GM23338 (cell line): ENCODE measurements at regions not wholly inside any gene's neighbourhood (a gene's known extent, or its start where the extent isn't known, plus 50 kb on each side); places are given as distances from the start of the nearest gene placed in this dataset.

ENCODE experiments used
- CTCF ChIP-seq, 2 experiments: fragments of 200-600 bp in 1 of 2; sonication (generic) in 1 of 2; conservative IDR thresholded peaks; 2 replicates each; pipeline versions ENCODE4 v1.5.1 to v1.6.1; 2016 to 2017; ENCODE audit warnings: antibody characterized with exemption in 2 of 2, low read depth in 2 of 2, mild to moderate bottlenecking in 2 of 2, moderate library complexity in 1 of 2
- EZH2 ChIP-seq: fragments of 200-600 bp; sonication (generic); IDR thresholded peaks from one replicate; pipeline ENCODE4 v1.8.0; 2017; ENCODE audit warnings: antibody characterized with exemption, mild to moderate bottlenecking, low read depth; ENCODE audit not compliant: unreplicated experiment
- EZH2phosphoT487 ChIP-seq: fragments of 200-600 bp; sonication (generic); IDR thresholded peaks from one replicate; pipeline ENCODE4 v1.8.1; 2018; ENCODE audit warnings: antibody characterized with exemption; ENCODE audit not compliant: unreplicated experiment
- NANOG ChIP-seq: IDR thresholded peaks from 2 replicates; pipeline ENCODE4 v1.6.1; 2016; ENCODE audit warnings: antibody characterized with exemption, borderline replicate concordance
- POLR2AphosphoS5 ChIP-seq: IDR thresholded peaks from 2 replicates; pipeline ENCODE4 v1.6.1; 2016; ENCODE audit warnings: antibody characterized with exemption, low read depth
- STAT1 ChIP-seq: IDR thresholded peaks from one replicate; pipeline ENCODE4 v1.6.1; 2016; ENCODE audit warnings: antibody characterized with exemption; ENCODE audit not compliant: unreplicated experiment
- ZNF462 ChIP-seq: fragments of 250-450 bp; sonication (Bioruptor Pico); IDR thresholded peaks from 2 replicates; pipeline ENCODE4 v1.5.0; 2020; ENCODE audit warnings: mild to moderate bottlenecking, moderate library complexity

GRCh38 chr1:218925777-218926176, 247.9 kb upstream of the LYPLAL1 start:
- no peak for TF ChIP-seq CTCF (conservative IDR thresholded peaks at IDR 0.05; ENCODE audit: low read depth in 2 of 2)
- TF ChIP-seq POLR2AphosphoS5, result no peak
- no peak for TF ChIP-seq NANOG
- TF ChIP-seq STAT1, result no peak
- no peak for TF ChIP-seq EZH2phosphoT487
- no peak for TF ChIP-seq EZH2
- no peak for TF ChIP-seq ZNF462 (CRISPR knock-in tag)
